DND-41 (cell line): ENCODE measurements at regions not wholly inside any gene's neighbourhood (a gene's known extent, or its start where the extent isn't known, plus 50 kb on each side); places are given as distances from the start of the nearest gene placed in this dataset.

Source experiments
- CTCF ChIP-seq: IDR thresholded peaks from 2 replicates; pipeline ENCODE4 v1.5.1; 2012; ENCODE audit warnings: borderline replicate concordance, low read length, moderate library complexity, mild to moderate bottlenecking; ENCODE audit not compliant: poor library complexity, severe bottlenecking; ENCODE audit errors: extremely low read depth
- EZH2 ChIP-seq: IDR thresholded peaks from 3 replicates; pipeline ENCODE4 v1.6.1; 2012; ENCODE audit warnings: borderline replicate concordance, low read depth, mild to moderate bottlenecking, moderate library complexity, low read length, inconsistent platforms; ENCODE audit not compliant: severe bottlenecking

GRCh38 chr6:168371185-168371584 lies 51.6 kb upstream of the DACT2 start:
- TF ChIP-seq CTCF (no peak), EZH2 (no peak)
